SK-N-SH (cell line): ENCODE measurements at regions not wholly inside any gene's neighbourhood (a gene's known extent, or its start where the extent isn't known, plus 50 kb on each side); places are given as distances from the start of the nearest gene placed in this dataset.
A peak's percentile ranks its signal among the peaks of the same experiment; 100 is the strongest.

Experiments
- CTCF ChIA-PET: fragments of 300-600, 350-600 bp; formaldehyde crosslinking; extraction: SDS; loops from one replicate; lab custom pipeline; 2021; lab: Yijun Ruan, JAX
- POLR2A ChIA-PET: fragments of 350-600 bp; sonication (Branson Sonifier 250); formaldehyde crosslinking; extraction: SDS; loops from one replicate; lab custom pipeline; 2020; ENCODE audit warnings: antibody characterized with exemption, inconsistent platforms; lab: Yijun Ruan, JAX
- DNase-seq: peaks from one replicate; pipeline ENCODE4 v3.0.0; 2012
- H2AFZ ChIP-seq: fragments of 200-600 bp; sonication (generic); 2 replicates; pipeline ENCODE4 v1.8.1; 2016; ENCODE audit warnings: antibody characterized with exemption, mild to moderate bottlenecking, low read depth
- H3F3A ChIP-seq: fragments of 200-600 bp; sonication (generic); replicated peaks from 2 replicates; pipeline ENCODE3; 2016; ENCODE audit warnings: antibody characterized with exemption, mild to moderate bottlenecking; ENCODE audit not compliant: insufficient read depth
- H3K27ac ChIP-seq, 2 experiments: fragments of 200-500 bp in 1 of 2; fragments of 200-600 bp in 1 of 2; sonication (Bioruptor generic) in 1 of 2; sonication (generic), shearing (Covaris generic) in 1 of 2; 2 replicates each; pipeline versions ENCODE4 v1.5.1 to v1.6.1; 2014 to 2016; ENCODE audit warnings: low read depth in 2 of 2, inconsistent platforms in 1 of 2, low read length in 1 of 2, mild to moderate bottlenecking in 1 of 2, mixed read lengths in 1 of 2
- H3K27me3 ChIP-seq: fragments of 200-600 bp; sonication (generic), shearing (Covaris generic); 2 replicates; pipeline ENCODE4 v1.6.1; 2016; ENCODE audit warnings: mixed run types; ENCODE audit not compliant: insufficient read depth
- H3K36me3 ChIP-seq, 2 experiments: fragments of 200-500 bp in 1 of 2; fragments of 200-600 bp in 1 of 2; sonication (Bioruptor generic) in 1 of 2; sonication (generic) in 1 of 2; replicated peaks in 1 of 2; 2 replicates each; pipeline versions ENCODE3 to v1.5.1; 2014 to 2016; ENCODE audit warnings: low read length in 1 of 2, mild to moderate bottlenecking in 1 of 2; ENCODE audit not compliant: insufficient read depth in 2 of 2, control insufficient read depth in 1 of 2
- H3K4me1 ChIP-seq, 2 experiments: fragments of 200-500 bp in 1 of 2; fragments of 200-600 bp in 1 of 2; sonication (Bioruptor generic) in 1 of 2; sonication (generic), shearing (Covaris generic) in 1 of 2; 2 replicates each; pipeline versions ENCODE4 v1.5.1 to v1.6.1; 2014 to 2016; ENCODE audit warnings: low read depth in 1 of 2, low read length in 1 of 2, mixed run types in 1 of 2; ENCODE audit not compliant: insufficient read depth in 2 of 2, control insufficient read depth in 1 of 2
- H3K4me2 ChIP-seq: fragments of 200-600 bp; sonication (generic), shearing (Covaris generic); 2 replicates; pipeline ENCODE4 v1.6.1; 2017; ENCODE audit warnings: mixed run types
- H3K4me3 ChIP-seq, 2 experiments: fragments of 200-500 bp in 1 of 2; fragments of 200-600 bp in 1 of 2; sonication (Bioruptor generic) in 1 of 2; sonication (generic), shearing (Covaris generic) in 1 of 2; 2 replicates each; pipeline versions ENCODE4 v1.5.1 to v1.8.1; 2014 to 2016; ENCODE audit warnings: low read depth in 2 of 2, inconsistent platforms in 1 of 2, low read length in 1 of 2, mild to moderate bottlenecking in 1 of 2, mixed read lengths in 1 of 2, moderate library complexity in 1 of 2
- H3K79me2 ChIP-seq: fragments of 200-600 bp; sonication (generic); 2 replicates; pipeline ENCODE4 v1.8.1; 2017; ENCODE audit warnings: mild to moderate bottlenecking; ENCODE audit not compliant: insufficient read depth
- H3K9ac ChIP-seq: fragments of 200-600 bp; sonication (generic); 2 replicates; pipeline ENCODE4 v1.6.1; 2017; ENCODE audit warnings: mixed run types
- H3K9me2 ChIP-seq: fragments of 200-600 bp; sonication (generic); 2 replicates; pipeline ENCODE4 v1.6.1; 2017; ENCODE audit warnings: mixed run types
- H3K9me3 ChIP-seq: fragments of 200-600 bp; sonication (generic); 2 replicates; pipeline ENCODE4 v1.6.1; 2017; ENCODE audit warnings: mixed run types, mild to moderate bottlenecking, moderate library complexity
- H4K20me1 ChIP-seq: fragments of 200-600 bp; sonication (generic); 2 replicates; pipeline ENCODE4 v1.6.1; 2017; ENCODE audit warnings: mild to moderate bottlenecking, mixed run types; ENCODE audit not compliant: insufficient read depth
- MXI1 ChIP-seq: IDR thresholded peaks from 2 replicates; pipeline ENCODE4 v1.6.1; 2012; ENCODE audit warnings: mild to moderate bottlenecking, low read depth, low read length, improper control_type of control experiment
- RXRA ChIP-seq: IDR thresholded peaks from 2 replicates; pipeline ENCODE4 v1.4.0; 2012; ENCODE audit warnings: low read depth, mild to moderate bottlenecking, borderline replicate concordance
- YY1 ChIP-seq: IDR thresholded peaks from 2 replicates; pipeline ENCODE4 v1.4.0; 2012; ENCODE audit warnings: low read depth, mild to moderate bottlenecking
- WGBS: methylation state at CpG from one replicate; pipeline ENCODE4 v1.1.6; 2017; ENCODE audit warnings: low lambda C conversion rate; 5-methylcytosine and 5-hydroxymethylcytosine counted together
- TF ChIP-seq, protein P1 (sequence below): IDR thresholded peaks from 2 replicates; pipeline ENCODE4 v1.6.1; 2012; ENCODE audit warnings: mild to moderate bottlenecking, low read depth, low read length, moderate library complexity
- TF ChIP-seq, protein P2 (sequence below): fragments of 150-350 bp; IDR thresholded peaks from 2 replicates; pipeline ENCODE4 v1.6.1; 2016; ENCODE audit warnings: mild to moderate bottlenecking, low read depth, low read length
- TF ChIP-seq, protein P3 (sequence below): IDR thresholded peaks from 2 replicates; pipeline ENCODE4; 2012

DNA sequence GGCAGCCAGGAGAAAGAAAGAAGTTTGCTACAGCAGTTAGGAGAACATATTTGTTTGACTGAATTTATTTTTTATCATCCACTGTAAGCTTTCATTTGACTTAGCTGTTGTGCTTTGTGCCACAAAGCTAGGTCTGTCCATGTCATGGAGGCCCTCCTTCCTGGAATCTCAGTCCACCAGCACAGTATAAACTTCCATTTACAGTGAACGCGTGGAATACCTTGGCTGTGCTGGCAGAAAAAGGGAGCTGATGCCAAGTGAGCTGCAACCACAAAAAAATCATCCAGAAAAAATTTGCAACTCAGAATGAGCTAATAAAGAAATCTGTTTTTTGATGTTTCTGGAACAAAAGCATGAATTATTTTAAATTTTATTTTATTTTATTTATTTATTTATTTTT, 72.6 kb downstream of the ATP6V1G3 start (continued):
- TF ChIP-seq, protein P1, sequence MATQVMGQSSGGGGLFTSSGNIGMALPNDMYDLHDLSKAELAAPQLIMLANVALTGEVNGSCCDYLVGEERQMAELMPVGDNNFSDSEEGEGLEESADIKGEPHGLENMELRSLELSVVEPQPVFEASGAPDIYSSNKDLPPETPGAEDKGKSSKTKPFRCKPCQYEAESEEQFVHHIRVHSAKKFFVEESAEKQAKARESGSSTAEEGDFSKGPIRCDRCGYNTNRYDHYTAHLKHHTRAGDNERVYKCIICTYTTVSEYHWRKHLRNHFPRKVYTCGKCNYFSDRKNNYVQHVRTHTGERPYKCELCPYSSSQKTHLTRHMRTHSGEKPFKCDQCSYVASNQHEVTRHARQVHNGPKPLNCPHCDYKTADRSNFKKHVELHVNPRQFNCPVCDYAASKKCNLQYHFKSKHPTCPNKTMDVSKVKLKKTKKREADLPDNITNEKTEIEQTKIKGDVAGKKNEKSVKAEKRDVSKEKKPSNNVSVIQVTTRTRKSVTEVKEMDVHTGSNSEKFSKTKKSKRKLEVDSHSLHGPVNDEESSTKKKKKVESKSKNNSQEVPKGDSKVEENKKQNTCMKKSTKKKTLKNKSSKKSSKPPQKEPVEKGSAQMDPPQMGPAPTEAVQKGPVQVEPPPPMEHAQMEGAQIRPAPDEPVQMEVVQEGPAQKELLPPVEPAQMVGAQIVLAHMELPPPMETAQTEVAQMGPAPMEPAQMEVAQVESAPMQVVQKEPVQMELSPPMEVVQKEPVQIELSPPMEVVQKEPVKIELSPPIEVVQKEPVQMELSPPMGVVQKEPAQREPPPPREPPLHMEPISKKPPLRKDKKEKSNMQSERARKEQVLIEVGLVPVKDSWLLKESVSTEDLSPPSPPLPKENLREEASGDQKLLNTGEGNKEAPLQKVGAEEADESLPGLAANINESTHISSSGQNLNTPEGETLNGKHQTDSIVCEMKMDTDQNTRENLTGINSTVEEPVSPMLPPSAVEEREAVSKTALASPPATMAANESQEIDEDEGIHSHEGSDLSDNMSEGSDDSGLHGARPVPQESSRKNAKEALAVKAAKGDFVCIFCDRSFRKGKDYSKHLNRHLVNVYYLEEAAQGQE: no peak
- TF ChIP-seq MXI1 (no peak), YY1 (no peak)
- TF ChIP-seq, protein P2, sequence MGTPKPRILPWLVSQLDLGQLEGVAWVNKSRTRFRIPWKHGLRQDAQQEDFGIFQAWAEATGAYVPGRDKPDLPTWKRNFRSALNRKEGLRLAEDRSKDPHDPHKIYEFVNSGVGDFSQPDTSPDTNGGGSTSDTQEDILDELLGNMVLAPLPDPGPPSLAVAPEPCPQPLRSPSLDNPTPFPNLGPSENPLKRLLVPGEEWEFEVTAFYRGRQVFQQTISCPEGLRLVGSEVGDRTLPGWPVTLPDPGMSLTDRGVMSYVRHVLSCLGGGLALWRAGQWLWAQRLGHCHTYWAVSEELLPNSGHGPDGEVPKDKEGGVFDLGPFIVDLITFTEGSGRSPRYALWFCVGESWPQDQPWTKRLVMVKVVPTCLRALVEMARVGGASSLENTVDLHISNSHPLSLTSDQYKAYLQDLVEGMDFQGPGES: no peak

DNA sequence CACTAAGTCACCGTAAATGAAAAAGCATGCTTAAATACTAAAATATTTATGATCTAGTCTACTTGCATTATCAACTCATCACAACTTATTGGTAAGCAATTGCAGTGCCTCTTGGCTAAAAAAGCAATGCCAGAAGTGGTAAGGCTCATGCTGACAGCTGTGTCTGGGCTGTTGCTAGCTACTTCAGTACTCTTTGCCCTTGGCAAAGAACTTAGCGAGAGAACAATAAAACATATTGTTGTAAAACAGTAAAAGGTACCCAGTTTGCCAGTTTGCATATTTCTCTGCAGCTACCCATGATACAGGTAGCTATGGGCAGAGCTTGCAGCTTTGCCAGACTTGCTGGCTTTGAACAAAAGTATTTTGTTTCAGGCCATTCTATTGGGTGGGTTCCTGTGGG, 73.1 kb downstream of the ATP6V1G3 start:
- POLR2A ChIA-PET: no interaction called here
- H3K4me2 ChIP-seq: 0 out of 2 replicates have a peak overlapping the region, but pooled peaks have one; percentile 5

More for the DNA sequence above, 73.1 kb downstream of the ATP6V1G3 start:
- peaks cover 10 to 11% of the 10 kb centered on the region in 2 experiments for H3K4me1 ChIP-seq
- peak overlapping the region; percentile 22 to 29; a peak in 3 of 4 replicates for H3K27ac ChIP-seq
- H3K79me2 ChIP-seq: no peaks in the 10 kb centered on the region
- no peaks in the 10 kb centered on the region for H3K9me2 ChIP-seq
- H3F3A ChIP-seq: peaks cover 5% of the 10 kb centered on the region
- no peaks in the 10 kb centered on the region for H3K27me3 ChIP-seq
- 95% methylated on average over 2 of the region's 2 CpGs for WGBS
- DNase-seq: no peak
- H4K20me1 ChIP-seq: no peaks in the 10 kb centered on the region
- TF ChIP-seq, protein P3, sequence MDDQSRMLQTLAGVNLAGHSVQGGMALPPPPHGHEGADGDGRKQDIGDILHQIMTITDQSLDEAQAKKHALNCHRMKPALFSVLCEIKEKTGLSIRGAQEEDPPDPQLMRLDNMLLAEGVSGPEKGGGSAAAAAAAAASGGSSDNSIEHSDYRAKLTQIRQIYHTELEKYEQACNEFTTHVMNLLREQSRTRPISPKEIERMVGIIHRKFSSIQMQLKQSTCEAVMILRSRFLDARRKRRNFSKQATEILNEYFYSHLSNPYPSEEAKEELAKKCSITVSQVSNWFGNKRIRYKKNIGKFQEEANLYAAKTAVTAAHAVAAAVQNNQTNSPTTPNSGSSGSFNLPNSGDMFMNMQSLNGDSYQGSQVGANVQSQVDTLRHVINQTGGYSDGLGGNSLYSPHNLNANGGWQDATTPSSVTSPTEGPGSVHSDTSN: 0 out of 2 replicates have a peak, but pooled peaks have one; percentile 11
- no peak for TF ChIP-seq RXRA
- TF ChIP-seq, all 33 proteins: peak for 1
- Histone ChIP-seq H3K36me3 (no peaks in the 10 kb centered on the region), H3K4me3 (no peak overlapping the region), H2AFZ (0 out of 2 replicates have a peak overlapping the region, but pooled peaks have one; percentile 29), H3K9me3 (no peaks in the 10 kb centered on the region), H3K9ac (0 out of 2 replicates have a peak overlapping the region, but pooled peaks have one; percentile 8)
- CTCF ChIA-PET: interaction anchor here (0.7 to 4.0 kb wide), 10 partner anchors 23 to 854 kb away, joined by 3 to 20 read pairs (median 4); no protein-coding TSS in a partner anchor
